ENCODE measurements at regions not wholly inside any gene's neighbourhood (a gene's known extent, or its start where the extent isn't known, plus 50 kb on each side); places are given as distances from the start of the nearest gene placed in this dataset.

GRCh38 chr10:61845196-61845949 lies 56.1 kb upstream of the ARID5B start:
- no peaks in the 10 kb centered on the region for H3K36me3 ChIP-seq
- no peak for DNase-seq (ENCODE audit: extremely low spot score)
- no peak overlapping the region for H3K4me3 ChIP-seq
- peaks cover 0 to 5% (median 0%) of the 10 kb centered on the region in 4 donors for H3K4me1 ChIP-seq
- 100% methylated on average over 2 of the region's 2 CpGs for WGBS
- TF ChIP-seq CTCF (IDR thresholded peaks at IDR 0.05) (no peak), EP300 (IDR thresholded peaks at IDR 0.05) (no peak), POLR2AphosphoS5 (IDR thresholded peaks at IDR 0.05) (no peak), POLR2A (IDR thresholded peaks at IDR 0.05; ENCODE audit: low read depth) (no peak)
- intact Hi-C loops (cut with DNase I) = no loop called here
- H3K27me3 ChIP-seq = no peaks in the 10 kb centered on the region
- H3K27ac ChIP-seq (replicated peaks in 1 of 4) = no peak overlapping the region
- H3K9me3 ChIP-seq = no peaks in the 10 kb centered on the region

GRCh38 chr10:61845950-61846268 lies 55.6 kb upstream of the ARID5B start:
- TF ChIP-seq CTCF (IDR thresholded peaks at IDR 0.05) (no peak), EP300 (IDR thresholded peaks at IDR 0.05) (no peak), POLR2A (IDR thresholded peaks at IDR 0.05; ENCODE audit: low read depth) (no peak), POLR2AphosphoS5 (IDR thresholded peaks at IDR 0.05) (no peak)
- H3K4me3 ChIP-seq = no peak overlapping the region
- peaks cover 0 to 5% (median 0%) of the 10 kb centered on the region in 4 donors for H3K4me1 ChIP-seq
- no peak for DNase-seq (ENCODE audit: extremely low spot score)
- no peaks in the 10 kb centered on the region for H3K36me3 ChIP-seq
- H3K27ac ChIP-seq (replicated peaks in 1 of 4) = no peak overlapping the region
- 100% methylated on average over 3 of the region's 4 CpGs for WGBS
- H3K9me3 ChIP-seq = no peaks in the 10 kb centered on the region
- H3K27me3 ChIP-seq = no peaks in the 10 kb centered on the region
- intact Hi-C loops (cut with DNase I) = no loop called here

GRCh38 chr10:61846370-61847031 lies 55.0 kb upstream of the ARID5B start:
- WGBS = 94% methylated on average over 5 of the region's 5 CpGs
- H3K36me3 ChIP-seq = no peaks in the 10 kb centered on the region
- peaks cover 0 to 5% (median 0%) of the 10 kb centered on the region in 4 donors for H3K4me1 ChIP-seq
- H3K27me3 ChIP-seq = no peaks in the 10 kb centered on the region
- no peaks in the 10 kb centered on the region for H3K9me3 ChIP-seq
- DNase-seq (ENCODE audit: extremely low spot score) = no peak
- H3K27ac ChIP-seq (replicated peaks in 1 of 4) = no peak overlapping the region
- no peak overlapping the region for H3K4me3 ChIP-seq
- TF ChIP-seq POLR2AphosphoS5 (IDR thresholded peaks at IDR 0.05) (no peak), POLR2A (IDR thresholded peaks at IDR 0.05; ENCODE audit: low read depth) (no peak), EP300 (IDR thresholded peaks at IDR 0.05) (no peak), CTCF (IDR thresholded peaks at IDR 0.05) (no peak)
- intact Hi-C loops (cut with DNase I) = no loop called here

GRCh38 chr10:61847087-61847486 lies 54.4 kb upstream of the ARID5B start:
- Histone ChIP-seq H3K4me1 (peaks cover 0 to 5% (median 0%) of the 10 kb centered on the region in 4 donors), H3K9me3 (no peaks in the 10 kb centered on the region), H3K4me3 (no peak overlapping the region), H3K27me3 (no peaks in the 10 kb centered on the region), H3K36me3 (no peaks in the 10 kb centered on the region), H3K27ac (replicated peaks in 1 of 4) (no peak overlapping the region)
- WGBS = 69% methylated on average over 2 of the region's 2 CpGs
- TF ChIP-seq POLR2AphosphoS5 (IDR thresholded peaks at IDR 0.05) = no peak
- TF ChIP-seq CTCF (IDR thresholded peaks at IDR 0.05) = no peak
- intact Hi-C loops (cut with DNase I) = no loop called here
- DNase-seq (ENCODE audit: extremely low spot score) = no peak

Data from esophagus muscularis mucosa (tissue), 4 donors.